IPS-18a (cell line): ENCODE measurements at regions not wholly inside any gene's neighbourhood (a gene's known extent, or its start where the extent isn't known, plus 50 kb on each side); places are given as distances from the start of the nearest gene placed in this dataset.

Experiments used
- H3K27ac ChIP-seq: one replicate; pipeline ENCODE4 v1.5.1; 2013; ENCODE audit warnings: low read length
- H3K27me3 ChIP-seq: one replicate; pipeline ENCODE4 v1.6.1; 2013; ENCODE audit warnings: mild to moderate bottlenecking, low read length; ENCODE audit not compliant: control insufficient read depth, insufficient read depth
- H3K36me3 ChIP-seq: one replicate; pipeline ENCODE4 v1.6.1; 2013; ENCODE audit warnings: low read depth, low read length; ENCODE audit not compliant: control insufficient read depth
- H3K4me1 ChIP-seq: one replicate; pipeline ENCODE4 v1.6.1; 2013; ENCODE audit warnings: low read depth, low read length; ENCODE audit not compliant: control insufficient read depth
- H3K4me3 ChIP-seq: one replicate; pipeline ENCODE4 v1.5.1; 2013; ENCODE audit warnings: low read length
- H3K9ac ChIP-seq: one replicate; pipeline ENCODE4 v1.6.1; 2013; ENCODE audit warnings: mild to moderate bottlenecking, low read length, moderate library complexity
- H3K9me3 ChIP-seq: one replicate; pipeline ENCODE4 v1.6.1; 2013; ENCODE audit warnings: low read depth, low read length; ENCODE audit not compliant: control insufficient read depth

- Histone ChIP-seq H3K4me1 (no peaks in the 10 kb centered on the region), H3K4me3 (no peak overlapping the region), H3K36me3 (no peaks in the 10 kb centered on the region), H3K27me3 (no peaks in the 10 kb centered on the region), H3K9ac (no peak overlapping the region), H3K27ac (no peak overlapping the region), H3K9me3 (no peaks in the 10 kb centered on the region)
Measured at GRCh38 chr20:47868236-47868635, 83.0 kb upstream of the SULF2 start.

GRCh38 chr20:47867831-47868230, 82.5 kb upstream of the SULF2 start:
- H3K27ac ChIP-seq = no peak overlapping the region
- H3K4me3 ChIP-seq = no peak overlapping the region
- H3K9ac ChIP-seq = no peak overlapping the region
- H3K36me3 ChIP-seq = no peaks in the 10 kb centered on the region
- no peaks in the 10 kb centered on the region for H3K27me3 ChIP-seq
- no peaks in the 10 kb centered on the region for H3K9me3 ChIP-seq
- no peaks in the 10 kb centered on the region for H3K4me1 ChIP-seq

- no peaks in the 10 kb centered on the region for H3K27me3 ChIP-seq
Measured at GRCh38 chr20:47866480-47866879, 81.2 kb upstream of the SULF2 start.

GRCh38 chr20:47865912-47866311, 80.6 kb upstream of the SULF2 start:
- Histone ChIP-seq H3K36me3 (no peaks in the 10 kb centered on the region), H3K27me3 (no peaks in the 10 kb centered on the region)

More at GRCh38 chr20:47866480-47866879, 81.2 kb upstream of the SULF2 start:
- H3K36me3 ChIP-seq = no peaks in the 10 kb centered on the region
- no peak overlapping the region for H3K4me3 ChIP-seq
- no peak overlapping the region for H3K9ac ChIP-seq
- H3K4me1 ChIP-seq = no peaks in the 10 kb centered on the region
- H3K27ac ChIP-seq = no peak overlapping the region
- no peaks in the 10 kb centered on the region for H3K9me3 ChIP-seq

GRCh38 chr20:47865451-47865850, 80.2 kb upstream of the SULF2 start:
- H3K36me3 ChIP-seq = no peaks in the 10 kb centered on the region
- H3K27me3 ChIP-seq = no peaks in the 10 kb centered on the region
- H3K27ac ChIP-seq = no peak overlapping the region
- H3K9ac ChIP-seq = no peak overlapping the region
- no peaks in the 10 kb centered on the region for H3K4me1 ChIP-seq
- no peaks in the 10 kb centered on the region for H3K9me3 ChIP-seq
- H3K4me3 ChIP-seq = no peak overlapping the region

More at GRCh38 chr20:47865912-47866311, 80.6 kb upstream of the SULF2 start:
- no peak overlapping the region for H3K4me3 ChIP-seq
- no peaks in the 10 kb centered on the region for H3K9me3 ChIP-seq
- H3K27ac ChIP-seq = no peak overlapping the region
- no peak overlapping the region for H3K9ac ChIP-seq
- no peaks in the 10 kb centered on the region for H3K4me1 ChIP-seq

- no peaks in the 10 kb centered on the region for H3K36me3 ChIP-seq
- no peak overlapping the region for H3K27ac ChIP-seq
- no peaks in the 10 kb centered on the region for H3K9me3 ChIP-seq
- H3K4me1 ChIP-seq = no peaks in the 10 kb centered on the region
- no peaks in the 10 kb centered on the region for H3K27me3 ChIP-seq
- H3K4me3 ChIP-seq = no peak overlapping the region
- H3K9ac ChIP-seq = no peak overlapping the region
Measured at GRCh38 chr20:47863981-47864380, 78.7 kb upstream of the SULF2 start.

GRCh38 chr20:47863315-47863965, 78.2 kb upstream of the SULF2 start:
- Histone ChIP-seq H3K27ac (no peak overlapping the region), H3K36me3 (no peaks in the 10 kb centered on the region), H3K27me3 (no peaks in the 10 kb centered on the region), H3K9me3 (no peaks in the 10 kb centered on the region), H3K4me3 (no peak overlapping the region), H3K4me1 (no peaks in the 10 kb centered on the region), H3K9ac (no peak overlapping the region)

- Histone ChIP-seq H3K4me1 (no peaks in the 10 kb centered on the region), H3K9me3 (no peaks in the 10 kb centered on the region), H3K27ac (no peak overlapping the region), H3K36me3 (no peaks in the 10 kb centered on the region), H3K9ac (no peak overlapping the region), H3K27me3 (no peaks in the 10 kb centered on the region), H3K4me3 (no peak overlapping the region)
Measured at GRCh38 chr20:47862574-47863240, 77.4 kb upstream of the SULF2 start.

- no peaks in the 10 kb centered on the region for H3K4me1 ChIP-seq
- H3K4me3 ChIP-seq = no peak overlapping the region
- no peaks in the 10 kb centered on the region for H3K27me3 ChIP-seq
- H3K9ac ChIP-seq = no peak overlapping the region
- no peak overlapping the region for H3K27ac ChIP-seq
- H3K9me3 ChIP-seq = no peaks in the 10 kb centered on the region
- H3K36me3 ChIP-seq = no peaks in the 10 kb centered on the region
Measured at GRCh38 chr20:47861116-47861515, 75.8 kb upstream of the SULF2 start.

- H3K9ac ChIP-seq = no peak overlapping the region
- H3K27ac ChIP-seq = no peak overlapping the region
- no peak overlapping the region for H3K4me3 ChIP-seq
- H3K27me3 ChIP-seq = no peaks in the 10 kb centered on the region
- no peaks in the 10 kb centered on the region for H3K4me1 ChIP-seq
- H3K36me3 ChIP-seq = no peaks in the 10 kb centered on the region
- H3K9me3 ChIP-seq = no peaks in the 10 kb centered on the region
Measured at GRCh38 chr20:47860049-47860830, 75.0 kb upstream of the SULF2 start.

GRCh38 chr20:47859278-47859677, 74.0 kb upstream of the SULF2 start:
- Histone ChIP-seq H3K9me3 (no peaks in the 10 kb centered on the region), H3K4me3 (no peak overlapping the region), H3K27me3 (no peaks in the 10 kb centered on the region), H3K4me1 (no peaks in the 10 kb centered on the region), H3K9ac (no peak overlapping the region), H3K36me3 (no peaks in the 10 kb centered on the region), H3K27ac (no peak overlapping the region)
